Tibial artery (tissue), 4 donors: ENCODE measurements at regions not wholly inside any gene's neighbourhood (a gene's known extent, or its start where the extent isn't known, plus 50 kb on each side); places are given as distances from the start of the nearest gene placed in this dataset.

Experiments
- DNase-seq, 2 donors: peaks; one replicate each; pipeline ENCODE4 v3.0.0-alpha.2; 2019
- H3K27ac ChIP-seq, 2 donors: fragments of 200-600 bp; sonication (generic) in 1 of 2; 1 replicate in 1 of 2; 2 replicates in 1 of 2; pipeline ENCODE4 v1.5.1; 2018 to 2019; ENCODE audit warnings: mild to moderate bottlenecking in 1 of 2
- H3K27me3 ChIP-seq, 2 donors: fragments of 200-600 bp; sonication (generic) in 1 of 2; one replicate each; pipeline versions ENCODE4 v1.5.1 to v1.6.0; 2016 to 2019
- H3K36me3 ChIP-seq, 3 donors: fragments of 200-600 bp; sonication (generic) in 2 of 3; one replicate each; pipeline ENCODE4 v1.5.1; 2016 to 2019; ENCODE audit warnings: mild to moderate bottlenecking in 2 of 3
- H3K4me1 ChIP-seq, 4 donors: fragments of 200-600 bp; sonication (generic) in 2 of 4; 1 replicate in 3 of 4; 2 replicates in 1 of 4; pipeline ENCODE4 v1.5.1; 2016 to 2019
- H3K4me3 ChIP-seq, 2 donors: fragments of 200-600 bp; sonication (generic) in 1 of 2; 1 replicate in 1 of 2; 2 replicates in 1 of 2; pipeline ENCODE4 v1.5.1; 2018 to 2019; ENCODE audit warnings: mild to moderate bottlenecking in 2 of 2
- H3K9me3 ChIP-seq, 3 donors: fragments of 200-600 bp; sonication (generic) in 1 of 3; one replicate each; pipeline ENCODE4 v1.5.1; 2016 to 2019
- CTCF ChIP-seq, 2 experiments: fragments of 200-600 bp in 1 of 2; fragments of 450-650 bp in 1 of 2; IDR thresholded peaks; one replicate each; pipeline ENCODE4 v1.5.1; 2017 to 2019; ENCODE audit warnings: antibody characterized with exemption in 2 of 2, mild to moderate bottlenecking in 1 of 2, moderate library complexity in 1 of 2
- intact Hi-C: fragments of 100-400 bp; cut with DNase I; formaldehyde crosslinking; loops from one replicate; pipeline ENCODE4 v1.15.0; 2023; ENCODE audit warnings: low total_unique reads

GRCh38 chr1:88321706-88322105, 362.4 kb upstream of the PKN2 start:
- Histone ChIP-seq H3K27me3 (no peaks in the 10 kb centered on the region), H3K4me1 (no peaks in the 10 kb centered on the region), H3K36me3 (no peaks in the 10 kb centered on the region), H3K9me3 (no peaks in the 10 kb centered on the region), H3K4me3 (no peak overlapping the region), H3K27ac (no peak overlapping the region)
- TF ChIP-seq CTCF (IDR thresholded peaks at IDR 0.05) = no peak
- no peak for DNase-seq
- intact Hi-C loops = no loop called here

- H3K27ac ChIP-seq = no peak overlapping the region
- intact Hi-C loops = no loop called here
- no peak for DNase-seq
- no peak overlapping the region for H3K4me3 ChIP-seq
- H3K9me3 ChIP-seq = no peaks in the 10 kb centered on the region
- H3K36me3 ChIP-seq = no peaks in the 10 kb centered on the region
- TF ChIP-seq CTCF (IDR thresholded peaks at IDR 0.05) = no peak
- H3K27me3 ChIP-seq = no peaks in the 10 kb centered on the region
- H3K4me1 ChIP-seq = peaks cover 0 to 3% (median 0%) of the 10 kb centered on the region in 4 donors
These were observed 359.2 kb upstream of the PKN2 start for GRCh38 chr1:88324899-88325298.

- intact Hi-C loops = no loop called here
- no peak for DNase-seq
- H3K27me3 ChIP-seq = no peaks in the 10 kb centered on the region
- no peak overlapping the region for H3K27ac ChIP-seq
- no peak for TF ChIP-seq CTCF (IDR thresholded peaks at IDR 0.05)
- peaks cover 0 to 3% (median 0%) of the 10 kb centered on the region in 4 donors for H3K4me1 ChIP-seq
- H3K36me3 ChIP-seq = no peaks in the 10 kb centered on the region
- H3K9me3 ChIP-seq = no peaks in the 10 kb centered on the region
- H3K4me3 ChIP-seq = no peak overlapping the region
These were observed 356.4 kb upstream of the PKN2 start for GRCh38 chr1:88327391-88328267.

GRCh38 chr1:88330201-88330600, 353.9 kb upstream of the PKN2 start:
- Histone ChIP-seq H3K4me1 (peaks cover 0 to 3% (median 0%) of the 10 kb centered on the region in 4 donors), H3K36me3 (no peaks in the 10 kb centered on the region), H3K27ac (no peak overlapping the region), H3K27me3 (no peaks in the 10 kb centered on the region), H3K4me3 (no peak overlapping the region), H3K9me3 (no peaks in the 10 kb centered on the region)
- intact Hi-C loops = no loop called here
- no peak for TF ChIP-seq CTCF (IDR thresholded peaks at IDR 0.05)
- no peak for DNase-seq

GRCh38 chr1:88333086-88333695, 350.9 kb upstream of the PKN2 start:
- no peak overlapping the region for H3K4me3 ChIP-seq
- H3K9me3 ChIP-seq = no peaks in the 10 kb centered on the region
- TF ChIP-seq CTCF (IDR thresholded peaks at IDR 0.05) = no peak
- no peak for DNase-seq
- no peak overlapping the region for H3K27ac ChIP-seq
- no peaks in the 10 kb centered on the region for H3K36me3 ChIP-seq
- no peaks in the 10 kb centered on the region for H3K4me1 ChIP-seq
- H3K27me3 ChIP-seq = no peaks in the 10 kb centered on the region
- intact Hi-C loops = no loop called here
